ENCODE measurements at regions not wholly inside any gene's neighbourhood (a gene's known extent, or its start where the extent isn't known, plus 50 kb on each side); places are given as distances from the start of the nearest gene placed in this dataset.

DNA sequence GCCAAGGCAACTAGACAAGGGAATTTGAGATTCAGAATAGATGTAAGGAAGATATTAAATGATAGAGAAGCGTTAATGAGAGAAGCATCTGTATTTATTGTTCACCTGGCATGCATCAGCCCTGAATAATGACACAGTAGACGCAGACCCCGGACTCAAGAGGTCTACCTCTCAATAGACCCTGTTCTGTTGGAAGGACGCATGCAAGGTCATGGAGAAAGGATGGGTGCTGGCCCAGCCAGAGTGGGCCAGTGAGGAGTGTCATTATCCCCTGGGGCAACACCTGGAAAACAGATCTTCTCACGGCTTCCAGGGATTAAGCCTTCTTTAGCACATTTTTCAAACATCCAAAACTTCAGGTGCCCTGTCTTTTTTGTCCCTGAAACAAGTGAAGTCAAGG, 461.0 kb downstream of the EIPR1 start:
- Mint-ChIP-seq H3K27ac (no peak overlapping the region), H3K27me3 (ENCODE audit: low read depth in 2 of 2) (no peaks in the 10 kb centered on the region), H3K9me3 (peaks cover 0 to 3% of the 10 kb centered on the region in 2 donors), H3K4me3 (no peak overlapping the region), H3K4me1 (no peaks in the 10 kb centered on the region), H3K36me3 (no peaks in the 10 kb centered on the region)
- Histone ChIP-seq H3K9me3 (ENCODE audit: control insufficient read depth, insufficient read depth, low read length) (no peaks in the 10 kb centered on the region), H3K27ac (ENCODE audit: low read length) (no peak overlapping the region), H3K4me1 (ENCODE audit: control insufficient read depth, insufficient read depth, low read length) (no peaks in the 10 kb centered on the region), H3K36me3 (ENCODE audit: control insufficient read depth, insufficient read depth, low read length) (no peaks in the 10 kb centered on the region), H3K27me3 (ENCODE audit: control insufficient read depth, insufficient read depth, low read length) (no peaks in the 10 kb centered on the region), H3K4me3 (ENCODE audit: low read length) (no peak overlapping the region)
- ATAC-seq, result no peak
- TF ChIP-seq, protein P1, sequence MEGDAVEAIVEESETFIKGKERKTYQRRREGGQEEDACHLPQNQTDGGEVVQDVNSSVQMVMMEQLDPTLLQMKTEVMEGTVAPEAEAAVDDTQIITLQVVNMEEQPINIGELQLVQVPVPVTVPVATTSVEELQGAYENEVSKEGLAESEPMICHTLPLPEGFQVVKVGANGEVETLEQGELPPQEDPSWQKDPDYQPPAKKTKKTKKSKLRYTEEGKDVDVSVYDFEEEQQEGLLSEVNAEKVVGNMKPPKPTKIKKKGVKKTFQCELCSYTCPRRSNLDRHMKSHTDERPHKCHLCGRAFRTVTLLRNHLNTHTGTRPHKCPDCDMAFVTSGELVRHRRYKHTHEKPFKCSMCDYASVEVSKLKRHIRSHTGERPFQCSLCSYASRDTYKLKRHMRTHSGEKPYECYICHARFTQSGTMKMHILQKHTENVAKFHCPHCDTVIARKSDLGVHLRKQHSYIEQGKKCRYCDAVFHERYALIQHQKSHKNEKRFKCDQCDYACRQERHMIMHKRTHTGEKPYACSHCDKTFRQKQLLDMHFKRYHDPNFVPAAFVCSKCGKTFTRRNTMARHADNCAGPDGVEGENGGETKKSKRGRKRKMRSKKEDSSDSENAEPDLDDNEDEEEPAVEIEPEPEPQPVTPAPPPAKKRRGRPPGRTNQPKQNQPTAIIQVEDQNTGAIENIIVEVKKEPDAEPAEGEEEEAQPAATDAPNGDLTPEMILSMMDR (IDR thresholded peaks at IDR 0.05), result no peak
- intact Hi-C loops (cut with micrococcal nuclease), result no loop called here
- no peak for DNase-seq
- 90% methylated on average over 5 of the region's 5 CpGs for WGBS (ENCODE audit: insufficient coverage)

GRCh38 chr2:2914252-2914651, 463.4 kb downstream of the EIPR1 start:
- Histone ChIP-seq H3K27ac (ENCODE audit: low read length) (no peak overlapping the region), H3K4me1 (ENCODE audit: control insufficient read depth, insufficient read depth, low read length) (no peaks in the 10 kb centered on the region), H3K36me3 (ENCODE audit: control insufficient read depth, insufficient read depth, low read length) (no peaks in the 10 kb centered on the region), H3K9me3 (ENCODE audit: control insufficient read depth, insufficient read depth, low read length) (no peaks in the 10 kb centered on the region), H3K4me3 (ENCODE audit: low read length) (no peak overlapping the region), H3K27me3 (ENCODE audit: control insufficient read depth, insufficient read depth, low read length) (no peaks in the 10 kb centered on the region)
- ATAC-seq (no peak), DNase-seq (no peak)
- TF ChIP-seq, protein P1 (IDR thresholded peaks at IDR 0.05), result no peak
- no peak overlapping the region for H3K27ac Mint-ChIP-seq
- H3K27me3 Mint-ChIP-seq (ENCODE audit: low read depth in 2 of 2), result no peaks in the 10 kb centered on the region
- peaks cover 0 to 3% of the 10 kb centered on the region in 2 donors for H3K9me3 Mint-ChIP-seq
- no peaks in the 10 kb centered on the region for H3K36me3 Mint-ChIP-seq
- 88% methylated on average over 8 of the region's 8 CpGs for WGBS (ENCODE audit: insufficient coverage)
- H3K4me3 Mint-ChIP-seq, result no peak overlapping the region
- intact Hi-C loops (cut with micrococcal nuclease), result no loop called here
- no peaks in the 10 kb centered on the region for H3K4me1 Mint-ChIP-seq

DNA sequence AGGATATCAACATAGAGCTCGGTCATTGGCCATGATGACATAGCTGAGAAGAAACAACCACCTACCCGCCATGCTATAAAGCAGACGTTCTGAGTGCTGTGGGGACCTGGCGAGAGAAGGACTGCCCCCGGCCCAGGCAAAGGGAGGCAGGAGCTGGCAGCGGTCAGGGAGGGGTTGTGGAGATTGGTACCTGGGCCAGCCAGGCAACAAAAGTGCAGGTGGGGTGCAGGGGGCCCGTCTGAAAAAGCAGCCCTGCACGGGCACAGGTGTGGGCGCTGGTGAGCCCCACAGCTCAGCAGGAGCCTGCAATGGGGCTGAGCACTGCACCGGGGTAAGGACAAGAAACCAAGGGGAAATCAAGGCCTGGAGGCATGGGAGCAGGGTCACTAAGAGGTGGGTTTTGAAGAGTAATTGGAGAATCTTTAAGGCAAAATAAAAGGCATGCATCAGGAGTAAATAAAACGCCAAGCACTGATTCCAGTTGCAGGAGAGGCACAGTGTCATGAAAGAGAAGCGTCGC, 464.0 kb downstream of the EIPR1 start:
- H3K27me3 Mint-ChIP-seq (ENCODE audit: low read depth in 2 of 2), result no peaks in the 10 kb centered on the region
- Histone ChIP-seq H3K4me1 (ENCODE audit: control insufficient read depth, insufficient read depth, low read length) (no peaks in the 10 kb centered on the region), H3K9me3 (ENCODE audit: control insufficient read depth, insufficient read depth, low read length) (no peaks in the 10 kb centered on the region), H3K4me3 (ENCODE audit: low read length) (no peak overlapping the region), H3K36me3 (ENCODE audit: control insufficient read depth, insufficient read depth, low read length) (no peaks in the 10 kb centered on the region), H3K27ac (ENCODE audit: low read length) (no peak overlapping the region), H3K27me3 (ENCODE audit: control insufficient read depth, insufficient read depth, low read length) (no peaks in the 10 kb centered on the region)
- intact Hi-C loops (cut with micrococcal nuclease), result no loop called here
- H3K27ac Mint-ChIP-seq, result no peak overlapping the region
- ATAC-seq, result no peak
- TF ChIP-seq, protein P1 (IDR thresholded peaks at IDR 0.05), result no peak
- DNase-seq, result no peak
- no peaks in the 10 kb centered on the region for H3K36me3 Mint-ChIP-seq
- H3K9me3 Mint-ChIP-seq, result peaks cover 0 to 3% of the 10 kb centered on the region in 2 donors
- no peak overlapping the region for H3K4me3 Mint-ChIP-seq
- WGBS (ENCODE audit: insufficient coverage), result 87% methylated on average over 13 of the region's 13 CpGs
- no peaks in the 10 kb centered on the region for H3K4me1 Mint-ChIP-seq

GRCh38 chr2:2912731-2913130, 464.9 kb downstream of the EIPR1 start:
- TF ChIP-seq, protein P1 (IDR thresholded peaks at IDR 0.05), result no peak
- Mint-ChIP-seq H3K4me1 (no peaks in the 10 kb centered on the region), H3K4me3 (no peak overlapping the region), H3K36me3 (no peaks in the 10 kb centered on the region), H3K27me3 (ENCODE audit: low read depth in 2 of 2) (no peaks in the 10 kb centered on the region), H3K9me3 (peaks cover 0 to 3% of the 10 kb centered on the region in 2 donors), H3K27ac (no peak overlapping the region)
- ATAC-seq (no peak), DNase-seq (no peak)
- Histone ChIP-seq H3K27ac (ENCODE audit: low read length) (no peak overlapping the region), H3K9me3 (ENCODE audit: control insufficient read depth, insufficient read depth, low read length) (no peaks in the 10 kb centered on the region), H3K4me1 (ENCODE audit: control insufficient read depth, insufficient read depth, low read length) (no peaks in the 10 kb centered on the region), H3K4me3 (ENCODE audit: low read length) (no peak overlapping the region), H3K36me3 (ENCODE audit: control insufficient read depth, insufficient read depth, low read length) (no peaks in the 10 kb centered on the region), H3K27me3 (ENCODE audit: control insufficient read depth, insufficient read depth, low read length) (no peaks in the 10 kb centered on the region)
- intact Hi-C loops (cut with micrococcal nuclease), result no loop called here
- 88% methylated on average over 10 of the region's 10 CpGs for WGBS (ENCODE audit: insufficient coverage)
